NCI-H1930 (cell line): ENCODE measurements at regions not wholly inside any gene's neighbourhood (a gene's known extent, or its start where the extent isn't known, plus 50 kb on each side); places are given as distances from the start of the nearest gene placed in this dataset.

Source experiments
- DNase-seq, 2 experiments: peaks; one replicate each; lab custom pipeline; 2025; lab: John Stamatoyannopoulos, UW

GRCh38 chr20:57080796-57081195, 185.6 kb downstream of the BMP7 start:
- DNase-seq = no peak

GRCh38 chr20:57082357-57082945, 184.0 kb downstream of the BMP7 start:
- DNase-seq = no peak

GRCh38 chr20:57083072-57083471, 183.4 kb downstream of the BMP7 start:
- DNase-seq = no peak

- DNase-seq = no peak
These were observed 180.4 kb downstream of the BMP7 start for GRCh38 chr20:57086066-57086465.

- DNase-seq = no peak
These were observed 179.3 kb downstream of the BMP7 start for GRCh38 chr20:57087102-57087501.

GRCh38 chr20:57087705-57088104, 178.7 kb downstream of the BMP7 start:
- no peak for DNase-seq

- no peak for DNase-seq
These were observed 178.0 kb downstream of the BMP7 start for GRCh38 chr20:57088436-57088835.

- peak; percentile 42 to 69 for DNase-seq
These were observed 176.7 kb downstream of the BMP7 start for GRCh38 chr20:57089699-57090144.

- no peak for DNase-seq
These were observed 175.6 kb downstream of the BMP7 start for GRCh38 chr20:57090590-57091560.

GRCh38 chr20:57091748-57092111, 174.7 kb downstream of the BMP7 start:
- no peak for DNase-seq

GRCh38 chr20:57092112-57092899, 174.1 kb downstream of the BMP7 start:
- peak; percentile 48 to 56 for DNase-seq

GRCh38 chr20:57092900-57093530, 173.4 kb downstream of the BMP7 start:
- no peak for DNase-seq

GRCh38 chr20:57093766-57094165, 172.7 kb downstream of the BMP7 start:
- no peak for DNase-seq

- no peak for DNase-seq
These were observed 172.1 kb downstream of the BMP7 start for GRCh38 chr20:57094252-57094891.

- no peak for DNase-seq
These were observed 171.4 kb downstream of the BMP7 start for GRCh38 chr20:57094991-57095390.

- no peak for DNase-seq
These were observed 171.0 kb downstream of the BMP7 start for GRCh38 chr20:57095426-57095825.

GRCh38 chr20:57097245-57097915, 169.1 kb downstream of the BMP7 start:
- no peak for DNase-seq

GRCh38 chr20:57102160-57102559, 164.3 kb downstream of the BMP7 start:
- no peak for DNase-seq

- no peak for DNase-seq
These were observed 163.9 kb downstream of the BMP7 start for GRCh38 chr20:57102566-57102965.

- DNase-seq = no peak
These were observed 163.2 kb downstream of the BMP7 start for GRCh38 chr20:57103146-57103800.
